Suprapubic skin (tissue), 3 donors: ENCODE measurements at regions not wholly inside any gene's neighbourhood (a gene's known extent, or its start where the extent isn't known, plus 50 kb on each side); places are given as distances from the start of the nearest gene placed in this dataset.

Source experiments
- EP300 ChIP-seq: sonication (generic); formaldehyde crosslinking; IDR thresholded peaks from one replicate; pipeline ENCODE4 v1.6.1; 2017; ENCODE audit warnings: antibody characterized with exemption
- TF ChIP-seq, protein P1 (sequence below), 2 donors: fragments of 200-600 bp in 1 of 2; fragments of 450-650 bp in 1 of 2; sonication (generic) in 1 of 2; IDR thresholded peaks; one replicate each; pipeline ENCODE4 v1.5.1; 2016 to 2019; ENCODE audit warnings: antibody characterized with exemption in 2 of 2, mild to moderate bottlenecking in 1 of 2, moderate library complexity in 1 of 2

DNA sequence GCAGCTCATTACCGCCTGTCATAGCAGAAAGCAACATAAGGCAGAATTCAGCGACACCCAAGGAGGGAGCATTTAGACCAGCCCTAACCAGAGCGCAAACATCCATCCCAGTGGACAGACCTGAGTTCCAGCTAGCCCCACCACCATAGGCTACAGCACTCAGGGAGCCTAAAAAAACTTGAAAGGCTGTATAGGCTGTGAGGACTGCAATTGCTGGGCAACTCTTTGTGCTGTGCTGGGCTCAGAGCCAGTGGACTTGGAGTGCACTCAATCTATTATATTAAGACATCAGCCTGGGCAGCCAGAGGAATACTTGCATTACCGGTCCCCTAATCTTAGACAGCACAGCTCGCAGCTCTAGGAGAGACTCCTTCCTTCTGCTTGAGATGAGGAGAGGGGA, 207.3 kb downstream of the KIF2B start:
- TF ChIP-seq EP300, result no peak
- TF ChIP-seq, protein P1, sequence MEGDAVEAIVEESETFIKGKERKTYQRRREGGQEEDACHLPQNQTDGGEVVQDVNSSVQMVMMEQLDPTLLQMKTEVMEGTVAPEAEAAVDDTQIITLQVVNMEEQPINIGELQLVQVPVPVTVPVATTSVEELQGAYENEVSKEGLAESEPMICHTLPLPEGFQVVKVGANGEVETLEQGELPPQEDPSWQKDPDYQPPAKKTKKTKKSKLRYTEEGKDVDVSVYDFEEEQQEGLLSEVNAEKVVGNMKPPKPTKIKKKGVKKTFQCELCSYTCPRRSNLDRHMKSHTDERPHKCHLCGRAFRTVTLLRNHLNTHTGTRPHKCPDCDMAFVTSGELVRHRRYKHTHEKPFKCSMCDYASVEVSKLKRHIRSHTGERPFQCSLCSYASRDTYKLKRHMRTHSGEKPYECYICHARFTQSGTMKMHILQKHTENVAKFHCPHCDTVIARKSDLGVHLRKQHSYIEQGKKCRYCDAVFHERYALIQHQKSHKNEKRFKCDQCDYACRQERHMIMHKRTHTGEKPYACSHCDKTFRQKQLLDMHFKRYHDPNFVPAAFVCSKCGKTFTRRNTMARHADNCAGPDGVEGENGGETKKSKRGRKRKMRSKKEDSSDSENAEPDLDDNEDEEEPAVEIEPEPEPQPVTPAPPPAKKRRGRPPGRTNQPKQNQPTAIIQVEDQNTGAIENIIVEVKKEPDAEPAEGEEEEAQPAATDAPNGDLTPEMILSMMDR (IDR thresholded peaks at IDR 0.05), result no peak
